Testis (tissue), 2 donors: ENCODE measurements at regions not wholly inside any gene's neighbourhood (a gene's known extent, or its start where the extent isn't known, plus 50 kb on each side); places are given as distances from the start of the nearest gene placed in this dataset.

Experiments
- CTCF ChIP-seq, 3 experiments: fragments of 450-650 bp in 2 of 3; fragments of 200-600 bp in 1 of 3; sonication (generic) in 1 of 3; IDR thresholded peaks; one replicate each; pipeline ENCODE4 v1.5.1; 2016 to 2019; ENCODE audit warnings: antibody characterized with exemption in 3 of 3, mild to moderate bottlenecking in 2 of 3, moderate library complexity in 1 of 3
- POLR2A ChIP-seq: fragments of 450-650 bp; IDR thresholded peaks from one replicate; pipeline ENCODE4 v1.6.1; 2017; ENCODE audit warnings: antibody characterized with exemption, mild to moderate bottlenecking, moderate library complexity

- no peak for TF ChIP-seq CTCF (IDR thresholded peaks at IDR 0.05)
- TF ChIP-seq POLR2A = no peak
Observed at GRCh38 chr10:130432850-130433249, 296.7 kb downstream of the GLRX3 start.
